ENCODE measurements at regions not wholly inside any gene's neighbourhood (a gene's known extent, or its start where the extent isn't known, plus 50 kb on each side); places are given as distances from the start of the nearest gene placed in this dataset.

DNA sequence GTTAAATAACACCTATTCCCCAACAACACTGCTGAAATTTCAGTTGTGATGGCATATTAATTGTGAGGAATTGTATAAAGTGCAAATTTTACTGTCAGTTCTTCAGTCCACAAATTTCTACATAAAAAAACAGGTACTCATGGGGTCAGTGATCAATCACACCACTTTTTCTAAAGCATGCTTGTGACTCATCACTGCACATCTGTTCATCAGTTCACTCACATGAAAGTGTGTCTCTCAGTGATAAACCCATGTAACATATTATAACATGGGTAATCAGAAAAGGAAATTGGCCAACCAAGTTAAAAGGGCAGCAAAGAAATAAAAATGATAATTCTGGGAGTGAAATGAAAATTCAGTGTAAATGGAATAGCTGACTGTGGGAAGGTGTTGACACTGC, 234.7 kb upstream of the FKBP1C start:
- no peaks in the 10 kb centered on the region for H3K79me1 ChIP-seq (ENCODE audit: low read depth, low read length)
- H3K4me2 ChIP-seq (ENCODE audit: insufficient read depth, low read length, poor library complexity, severe bottlenecking) = no peak overlapping the region
- no peak overlapping the region for H3K27ac ChIP-seq (replicated peaks; ENCODE audit: low read length)
- H3K14ac ChIP-seq (ENCODE audit: low read length) = no peak overlapping the region
- no peak overlapping the region for H2AFZ ChIP-seq (ENCODE audit: low read length)
- H2BK5ac ChIP-seq (ENCODE audit: low read length) = no peak overlapping the region
- H4K8ac ChIP-seq (ENCODE audit: low read depth, low read length) = no peak overlapping the region
- no peak overlapping the region for H2BK12ac ChIP-seq (ENCODE audit: low read length)
- DNase-seq (ENCODE audit: low spot score) = no peak
- H3K4me3 ChIP-seq (ENCODE audit: low read length in 2 of 2) = no peak overlapping the region
- H3K36me3 ChIP-seq (replicated peaks in 1 of 2; ENCODE audit: control insufficient read depth in 2 of 2, insufficient read depth in 2 of 2, low read length in 2 of 2) = no peaks in the 10 kb centered on the region
- no peak overlapping the region for H3K4ac ChIP-seq (ENCODE audit: low read length)
- H3K23ac ChIP-seq (ENCODE audit: low read depth, low read length, poor library complexity) = no peak overlapping the region
- no peak overlapping the region for H2BK15ac ChIP-seq (ENCODE audit: low read length)
- H3K4me1 ChIP-seq (ENCODE audit: control insufficient read depth in 2 of 2, insufficient read depth in 1 of 2, low read depth in 1 of 2, low read length in 2 of 2) = peaks cover 0 to 4% of the 10 kb centered on the region in 2 donors
- H3K27me3 ChIP-seq (ENCODE audit: control insufficient read depth in 3 of 3, insufficient read depth in 3 of 3, low read depth in 1 of 3, low read length in 3 of 3) = no peaks in the 10 kb centered on the region
- no peak overlapping the region for H3K18ac ChIP-seq (ENCODE audit: low read length)
- H4K91ac ChIP-seq (ENCODE audit: low read depth, low read length, poor library complexity) = no peak overlapping the region
- H2BK120ac ChIP-seq (ENCODE audit: low read depth, low read length) = no peak overlapping the region
- H2AK5ac ChIP-seq (ENCODE audit: low read depth, low read length) = no peak overlapping the region
- H3K9me3 ChIP-seq (replicated peaks in 1 of 2; ENCODE audit: control insufficient read depth in 2 of 2, insufficient read depth in 1 of 2, low read depth in 1 of 2, low read length in 2 of 2) = no peaks in the 10 kb centered on the region
- no peak overlapping the region for H3K9ac ChIP-seq (ENCODE audit: low read depth, low read length, poor library complexity)

DNA sequence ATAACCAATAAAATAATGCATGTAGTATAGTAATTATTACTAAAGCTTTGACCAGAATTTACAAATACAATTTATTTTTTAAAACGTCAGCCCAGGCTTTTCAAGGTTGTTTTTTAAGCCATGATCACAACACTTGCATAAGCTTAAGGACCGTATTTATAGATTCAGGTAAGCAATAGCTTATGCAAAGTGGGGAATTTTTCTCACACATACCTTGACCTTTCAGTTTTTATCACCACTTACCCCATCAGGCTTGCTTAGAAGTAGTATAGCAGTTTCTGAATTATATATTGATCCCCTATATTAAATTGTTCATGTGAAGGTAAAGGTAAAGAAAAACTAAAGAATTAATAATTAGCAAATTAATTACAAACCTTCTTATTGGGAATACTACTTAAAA, 232.3 kb upstream of the FKBP1C start:
- Histone ChIP-seq H4K8ac (ENCODE audit: low read depth, low read length) (no peak overlapping the region), H2AFZ (ENCODE audit: low read length) (no peak overlapping the region), H3K27me3 (ENCODE audit: control insufficient read depth in 3 of 3, insufficient read depth in 3 of 3, low read depth in 1 of 3, low read length in 3 of 3) (no peaks in the 10 kb centered on the region), H3K9me3 (replicated peaks in 1 of 2; ENCODE audit: control insufficient read depth in 2 of 2, insufficient read depth in 1 of 2, low read depth in 1 of 2, low read length in 2 of 2) (no peaks in the 10 kb centered on the region), H3K18ac (ENCODE audit: low read length) (no peak overlapping the region), H2BK120ac (ENCODE audit: low read depth, low read length) (no peak overlapping the region), H2BK5ac (ENCODE audit: low read length) (no peak overlapping the region), H3K4me1 (ENCODE audit: control insufficient read depth in 2 of 2, insufficient read depth in 1 of 2, low read depth in 1 of 2, low read length in 2 of 2) (peaks cover 0 to 4% of the 10 kb centered on the region in 2 donors), H3K4me3 (ENCODE audit: low read length in 2 of 2) (no peak overlapping the region), H3K27ac (replicated peaks; ENCODE audit: low read length) (no peak overlapping the region), H3K36me3 (replicated peaks in 1 of 2; ENCODE audit: control insufficient read depth in 2 of 2, insufficient read depth in 2 of 2, low read length in 2 of 2) (no peaks in the 10 kb centered on the region), H3K4ac (ENCODE audit: low read length) (no peak overlapping the region), H2BK15ac (ENCODE audit: low read length) (no peak overlapping the region), H3K9ac (ENCODE audit: low read depth, low read length, poor library complexity) (no peak overlapping the region), H3K14ac (ENCODE audit: low read length) (no peak overlapping the region), H4K91ac (ENCODE audit: low read depth, low read length, poor library complexity) (no peak overlapping the region), H3K4me2 (ENCODE audit: insufficient read depth, low read length, poor library complexity, severe bottlenecking) (no peak overlapping the region), H2BK12ac (ENCODE audit: low read length) (no peak overlapping the region), H3K79me1 (ENCODE audit: low read depth, low read length) (no peaks in the 10 kb centered on the region), H3K23ac (ENCODE audit: low read depth, low read length, poor library complexity) (no peak overlapping the region), H2AK5ac (ENCODE audit: low read depth, low read length) (no peak overlapping the region)
- no peak for DNase-seq (ENCODE audit: low spot score)
- no CpG with 5 or more reads among the region's 2 CpGs for WGBS, 2 donors (ENCODE audit: extremely low coverage in 2 of 2, insufficient read length in 2 of 2, insufficient replicate concordance in 1 of 2)

DNA sequence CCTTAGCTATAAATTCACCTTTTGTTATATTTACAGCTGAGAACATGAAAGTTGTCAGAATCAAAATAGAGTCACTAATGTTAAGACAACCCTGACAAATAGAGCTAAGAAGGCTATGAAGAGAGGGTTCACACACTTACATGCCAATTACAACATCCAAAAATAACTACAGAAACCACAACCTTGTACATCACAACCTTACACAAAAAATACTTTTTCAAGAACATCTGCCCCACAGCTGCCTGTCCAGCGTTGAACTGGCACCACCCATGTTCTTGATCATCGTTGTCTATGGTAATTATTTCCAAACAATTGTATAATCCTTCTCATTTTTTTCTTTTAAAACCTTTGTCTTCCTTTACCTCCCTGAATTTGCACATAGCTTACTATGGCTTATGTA, 231.2 kb upstream of the FKBP1C start:
- no peaks in the 10 kb centered on the region for H3K9me3 ChIP-seq (replicated peaks in 1 of 2; ENCODE audit: control insufficient read depth in 2 of 2, insufficient read depth in 1 of 2, low read depth in 1 of 2, low read length in 2 of 2)
- no peak overlapping the region for H4K91ac ChIP-seq (ENCODE audit: low read depth, low read length, poor library complexity)
- H3K27ac ChIP-seq (replicated peaks; ENCODE audit: low read length) = no peak overlapping the region
- no peak overlapping the region for H2BK120ac ChIP-seq (ENCODE audit: low read depth, low read length)
- no peak overlapping the region for H2AFZ ChIP-seq (ENCODE audit: low read length)
- no peak for DNase-seq (ENCODE audit: low spot score)
- no peak overlapping the region for H3K18ac ChIP-seq (ENCODE audit: low read length)
- H3K9ac ChIP-seq (ENCODE audit: low read depth, low read length, poor library complexity) = no peak overlapping the region
- H3K79me1 ChIP-seq (ENCODE audit: low read depth, low read length) = no peaks in the 10 kb centered on the region
- no peak overlapping the region for H3K23ac ChIP-seq (ENCODE audit: low read depth, low read length, poor library complexity)
- no peak overlapping the region for H2BK5ac ChIP-seq (ENCODE audit: low read length)
- no peak overlapping the region for H3K4me2 ChIP-seq (ENCODE audit: insufficient read depth, low read length, poor library complexity, severe bottlenecking)
- H2BK15ac ChIP-seq (ENCODE audit: low read length) = no peak overlapping the region
- no peak overlapping the region for H2AK5ac ChIP-seq (ENCODE audit: low read depth, low read length)
- no peak overlapping the region for H3K4me3 ChIP-seq (ENCODE audit: low read length in 2 of 2)
- H3K27me3 ChIP-seq (ENCODE audit: control insufficient read depth in 3 of 3, insufficient read depth in 3 of 3, low read depth in 1 of 3, low read length in 3 of 3) = no peaks in the 10 kb centered on the region
- peaks cover 0 to 4% of the 10 kb centered on the region in 2 donors for H3K4me1 ChIP-seq (ENCODE audit: control insufficient read depth in 2 of 2, insufficient read depth in 1 of 2, low read depth in 1 of 2, low read length in 2 of 2)
- no peak overlapping the region for H3K14ac ChIP-seq (ENCODE audit: low read length)
- WGBS, 2 donors (ENCODE audit: extremely low coverage in 2 of 2, insufficient read length in 2 of 2, insufficient replicate concordance in 1 of 2) = no CpG with 5 or more reads among the region's 2 CpGs
- H3K4ac ChIP-seq (ENCODE audit: low read length) = no peak overlapping the region
- H4K8ac ChIP-seq (ENCODE audit: low read depth, low read length) = no peak overlapping the region
- no peaks in the 10 kb centered on the region for H3K36me3 ChIP-seq (replicated peaks in 1 of 2; ENCODE audit: control insufficient read depth in 2 of 2, insufficient read depth in 2 of 2, low read length in 2 of 2)
- no peak overlapping the region for H2BK12ac ChIP-seq (ENCODE audit: low read length)

DNA sequence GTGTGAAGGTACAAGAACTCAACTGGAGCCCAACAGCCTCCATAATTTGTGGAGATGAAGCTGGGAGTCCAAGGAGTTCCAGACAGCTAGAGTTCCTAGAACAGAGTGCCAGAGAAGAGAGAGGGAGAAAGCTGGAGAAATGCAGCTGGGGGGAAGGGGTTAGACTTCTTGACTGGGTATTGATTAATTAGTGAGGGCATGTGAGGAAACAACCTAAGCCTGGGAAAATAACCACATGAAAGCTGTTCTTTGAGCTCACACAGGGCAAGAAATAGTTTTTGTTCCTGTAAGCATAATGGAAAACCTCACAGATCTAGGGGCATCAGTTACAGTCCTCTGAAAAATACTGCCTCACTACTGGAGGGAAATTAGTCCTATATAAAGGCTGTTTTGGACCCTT, 230.5 kb upstream of the FKBP1C start:
- peaks cover 0 to 4% of the 10 kb centered on the region in 2 donors for H3K4me1 ChIP-seq (ENCODE audit: control insufficient read depth in 2 of 2, insufficient read depth in 1 of 2, low read depth in 1 of 2, low read length in 2 of 2)
- no peak overlapping the region for H2AFZ ChIP-seq (ENCODE audit: low read length)
- H4K91ac ChIP-seq (ENCODE audit: low read depth, low read length, poor library complexity) = no peak overlapping the region
- H2BK120ac ChIP-seq (ENCODE audit: low read depth, low read length) = no peak overlapping the region
- no peak overlapping the region for H3K23ac ChIP-seq (ENCODE audit: low read depth, low read length, poor library complexity)
- no peak overlapping the region for H2AK5ac ChIP-seq (ENCODE audit: low read depth, low read length)
- H2BK15ac ChIP-seq (ENCODE audit: low read length) = no peak overlapping the region
- no peak overlapping the region for H2BK5ac ChIP-seq (ENCODE audit: low read length)
- no peak overlapping the region for H4K8ac ChIP-seq (ENCODE audit: low read depth, low read length)
- H3K4me2 ChIP-seq (ENCODE audit: insufficient read depth, low read length, poor library complexity, severe bottlenecking) = no peak overlapping the region
- no peaks in the 10 kb centered on the region for H3K36me3 ChIP-seq (replicated peaks in 1 of 2; ENCODE audit: control insufficient read depth in 2 of 2, insufficient read depth in 2 of 2, low read length in 2 of 2)
- no peak overlapping the region for H2BK12ac ChIP-seq (ENCODE audit: low read length)
- H3K79me1 ChIP-seq (ENCODE audit: low read depth, low read length) = no peaks in the 10 kb centered on the region
- no peak overlapping the region for H3K27ac ChIP-seq (replicated peaks; ENCODE audit: low read length)
- no peak overlapping the region for H3K9ac ChIP-seq (ENCODE audit: low read depth, low read length, poor library complexity)
- H3K18ac ChIP-seq (ENCODE audit: low read length) = no peak overlapping the region
- no peak overlapping the region for H3K4ac ChIP-seq (ENCODE audit: low read length)
- no peaks in the 10 kb centered on the region for H3K27me3 ChIP-seq (ENCODE audit: control insufficient read depth in 3 of 3, insufficient read depth in 3 of 3, low read depth in 1 of 3, low read length in 3 of 3)
- H3K14ac ChIP-seq (ENCODE audit: low read length) = no peak overlapping the region
- no peak overlapping the region for H3K4me3 ChIP-seq (ENCODE audit: low read length in 2 of 2)
- H3K9me3 ChIP-seq (replicated peaks in 1 of 2; ENCODE audit: control insufficient read depth in 2 of 2, insufficient read depth in 1 of 2, low read depth in 1 of 2, low read length in 2 of 2) = no peaks in the 10 kb centered on the region
- DNase-seq (ENCODE audit: low spot score) = no peak

All from neuronal stem cell (in vitro differentiated cells).